MCF 10A (cell line): ENCODE measurements at regions not wholly inside any gene's neighbourhood (a gene's known extent, or its start where the extent isn't known, plus 50 kb on each side); places are given as distances from the start of the nearest gene placed in this dataset.

Source experiments
- BruUV-seq: library from RNA; stranded (reverse); fragments of 400-500 nt; replicated peaks from 2 replicates; lab custom pipeline; 2021; lab: Mats Ljungman, UMichigan
- CTCF ChIA-PET: fragments of 300-600 bp; sonication (Branson Sonifier 250); formaldehyde crosslinking; extraction: SDS; loops from one replicate; lab custom pipeline; 2021; ENCODE audit warnings: antibody characterized with exemption, inconsistent platforms; lab: Yijun Ruan, JAX
- POLR2A ChIA-PET: fragments of 300-600, 350-650 bp; sonication (Branson Sonifier 250); formaldehyde crosslinking; extraction: SDS; loops from one replicate; lab custom pipeline; 2020; ENCODE audit warnings: antibody characterized with exemption, inconsistent platforms; lab: Yijun Ruan, JAX
- DNase-seq: peaks from one replicate; pipeline ENCODE4 v3.0.0-alpha.2; 2018; ENCODE audit not compliant: unreplicated experiment
- H3K27ac Mint-ChIP-seq: one replicate; pipeline ENCODE4 v1.8.0; 2022; ENCODE audit warnings: mild to moderate bottlenecking, low read depth, mixed read lengths; ENCODE audit not compliant: unreplicated experiment
- H3K27me3 Mint-ChIP-seq: one replicate; pipeline ENCODE4 v1.8.0; 2022; ENCODE audit warnings: mixed read lengths; ENCODE audit not compliant: insufficient read depth, unreplicated experiment
- H3K36me3 Mint-ChIP-seq: one replicate; pipeline ENCODE4 v1.8.0; 2022; ENCODE audit warnings: mild to moderate bottlenecking, moderate library complexity, mixed read lengths; ENCODE audit not compliant: insufficient read depth, unreplicated experiment
- H3K4me1 Mint-ChIP-seq: one replicate; pipeline ENCODE4 v1.8.0; 2022; ENCODE audit warnings: mixed read lengths; ENCODE audit not compliant: insufficient read depth, unreplicated experiment
- H3K4me3 Mint-ChIP-seq: one replicate; pipeline ENCODE4 v1.8.0; 2022; ENCODE audit warnings: mild to moderate bottlenecking, moderate library complexity, mixed read lengths; ENCODE audit not compliant: unreplicated experiment
- H3K9me3 Mint-ChIP-seq: one replicate; pipeline ENCODE4 v1.8.0; 2022; ENCODE audit warnings: mixed read lengths; ENCODE audit not compliant: unreplicated experiment
- CTCF ChIP-seq: fragments of 200-600 bp; IDR thresholded peaks from one replicate; pipeline ENCODE4 v1.8.0; 2022; ENCODE audit warnings: antibody characterized with exemption, mild to moderate bottlenecking; ENCODE audit not compliant: unreplicated experiment
- intact Hi-C: fragments of 100-400 bp; cut with micrococcal nuclease; formaldehyde crosslinking; loops from 2 replicates; pipeline ENCODE4 v1.14.1; 2022

GRCh38 chrX:66328950-66329596, 165.0 kb downstream of the HEPH start:
- no TSS peak for BruUV-seq
- H3K4me3 Mint-ChIP-seq, result no peak overlapping the region
- ChIA-PET CTCF (interaction anchor here (0.6 kb wide), 1 partner anchor 882 kb away, joined by 3 read pairs; no protein-coding TSS in a partner anchor), POLR2A (no interaction called here)
- intact Hi-C loops, result no loop called here
- H3K36me3 Mint-ChIP-seq, result no peaks in the 10 kb centered on the region
- H3K27ac Mint-ChIP-seq, result no peak overlapping the region
- H3K4me1 Mint-ChIP-seq, result no peaks in the 10 kb centered on the region
- DNase-seq, result no peak
- no peaks in the 10 kb centered on the region for H3K27me3 Mint-ChIP-seq
- H3K9me3 Mint-ChIP-seq, result peaks cover 17% of the 10 kb centered on the region
- no peak for TF ChIP-seq CTCF

GRCh38 chrX:66360894-66361293, 196.8 kb downstream of the HEPH start:
- no TSS peak for BruUV-seq
- ChIA-PET POLR2A (no interaction called here), CTCF (no interaction called here)
- no peak for DNase-seq
- no peaks in the 10 kb centered on the region for H3K27me3 Mint-ChIP-seq
- TF ChIP-seq CTCF, result no peak
- H3K4me3 Mint-ChIP-seq, result no peak overlapping the region
- H3K27ac Mint-ChIP-seq, result no peak overlapping the region
- intact Hi-C loops, result no loop called here
- H3K36me3 Mint-ChIP-seq, result peaks cover 5% of the 10 kb centered on the region
- no peaks in the 10 kb centered on the region for H3K4me1 Mint-ChIP-seq
- H3K9me3 Mint-ChIP-seq, result peaks cover 36% of the 10 kb centered on the region

- TF ChIP-seq CTCF, result no peak
- intact Hi-C loops, result no loop called here
- Mint-ChIP-seq H3K4me1 (no peaks in the 10 kb centered on the region), H3K36me3 (peaks cover 5% of the 10 kb centered on the region), H3K27me3 (no peaks in the 10 kb centered on the region), H3K9me3 (peaks cover 30% of the 10 kb centered on the region), H3K4me3 (no peak overlapping the region), H3K27ac (no peak overlapping the region)
- BruUV-seq, result no TSS peak
- POLR2A ChIA-PET, result no interaction called here
- CTCF ChIA-PET, result no interaction called here
- no peak for DNase-seq
Measured at GRCh38 chrX:66384722-66385121, 220.7 kb downstream of the HEPH start.

- DNase-seq, result no peak
- no TSS peak for BruUV-seq
- Mint-ChIP-seq H3K36me3 (no peaks in the 10 kb centered on the region), H3K4me1 (no peaks in the 10 kb centered on the region), H3K27ac (no peak overlapping the region), H3K27me3 (no peaks in the 10 kb centered on the region), H3K9me3 (peaks cover 10% of the 10 kb centered on the region), H3K4me3 (no peak overlapping the region)
- CTCF ChIA-PET, result no interaction called here
- no peak for TF ChIP-seq CTCF
- POLR2A ChIA-PET, result interaction anchor here (0.5 kb wide), 1 partner anchor 200 kb away, joined by 3 read pairs; no protein-coding TSS in a partner anchor
- intact Hi-C loops, result no loop called here
Measured at GRCh38 chrX:66399273-66399672, 235.2 kb downstream of the HEPH start.
